ENCODE measurements at regions not wholly inside any gene's neighbourhood (a gene's known extent, or its start where the extent isn't known, plus 50 kb on each side); places are given as distances from the start of the nearest gene placed in this dataset.
"Not testable (repeated sequence)": the region's sequence is repeated elsewhere in the genome, so short reads cannot be mapped to it uniquely, and the experiment has no call there.

DNA sequence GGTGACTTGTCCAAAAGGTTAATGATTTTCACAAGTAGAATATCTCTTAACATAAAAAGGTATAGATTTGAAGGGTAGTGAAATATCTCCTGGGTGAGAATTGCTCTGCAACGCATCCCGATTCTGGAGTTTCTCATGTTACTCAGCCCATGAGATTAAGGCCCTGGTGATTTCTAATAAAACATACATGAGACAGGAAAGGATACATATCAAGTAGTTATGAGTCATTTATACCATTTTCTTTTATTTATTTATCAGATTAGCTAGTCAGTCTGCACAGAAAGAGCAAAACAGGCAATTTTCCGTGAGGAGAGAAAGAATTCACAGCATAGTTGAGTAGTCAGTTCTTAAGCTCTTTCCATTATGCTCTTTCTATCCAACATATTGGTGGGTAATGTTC, 535.6 kb upstream of the ATP2B1 start:
- no peak for DNase-seq

DNA sequence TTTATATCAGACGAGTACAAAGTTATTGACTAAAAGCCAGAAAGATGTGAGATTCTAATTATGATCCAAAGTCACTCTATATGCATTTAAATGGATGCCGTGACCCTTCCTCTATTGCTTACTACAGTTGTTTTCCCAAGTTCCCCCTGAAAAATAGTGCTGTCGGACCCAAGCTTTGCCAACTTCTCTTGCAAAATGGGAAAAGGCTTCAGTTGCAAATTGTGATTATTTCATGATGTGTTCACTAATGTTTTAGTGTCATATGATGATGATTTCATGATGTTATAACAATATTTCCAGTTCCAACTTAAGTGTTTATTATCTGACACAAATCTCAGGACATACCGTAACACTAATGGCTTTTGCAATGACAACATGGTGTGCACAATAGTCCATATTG, 534.6 kb upstream of the ATP2B1 start:
- DNase-seq = no peak

DNA sequence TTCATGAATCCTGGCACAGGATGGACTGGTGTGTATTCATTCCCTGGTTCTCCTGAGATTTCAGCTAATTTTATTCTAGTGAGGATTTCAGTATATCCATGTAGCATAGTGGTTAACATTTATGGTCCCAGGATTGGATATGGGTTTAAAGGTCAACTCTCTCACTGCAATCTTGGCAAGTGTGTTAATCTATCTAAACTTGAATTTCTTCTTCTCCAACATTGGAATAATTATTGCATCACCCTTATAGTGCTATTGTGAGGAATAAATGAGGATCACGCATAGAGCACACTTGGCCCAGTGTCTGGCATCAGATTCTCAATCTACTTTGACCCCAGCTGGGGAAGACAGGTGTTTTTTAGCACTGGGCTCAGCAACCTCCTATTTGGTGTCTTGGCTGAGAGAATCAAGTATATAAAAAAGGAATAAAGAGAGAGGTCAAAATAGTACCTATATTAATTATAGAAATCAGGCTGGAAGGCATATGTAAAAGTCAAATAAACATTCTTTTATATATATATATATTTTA, 531.2 kb upstream of the ATP2B1 start:
- no peak for DNase-seq

DNA sequence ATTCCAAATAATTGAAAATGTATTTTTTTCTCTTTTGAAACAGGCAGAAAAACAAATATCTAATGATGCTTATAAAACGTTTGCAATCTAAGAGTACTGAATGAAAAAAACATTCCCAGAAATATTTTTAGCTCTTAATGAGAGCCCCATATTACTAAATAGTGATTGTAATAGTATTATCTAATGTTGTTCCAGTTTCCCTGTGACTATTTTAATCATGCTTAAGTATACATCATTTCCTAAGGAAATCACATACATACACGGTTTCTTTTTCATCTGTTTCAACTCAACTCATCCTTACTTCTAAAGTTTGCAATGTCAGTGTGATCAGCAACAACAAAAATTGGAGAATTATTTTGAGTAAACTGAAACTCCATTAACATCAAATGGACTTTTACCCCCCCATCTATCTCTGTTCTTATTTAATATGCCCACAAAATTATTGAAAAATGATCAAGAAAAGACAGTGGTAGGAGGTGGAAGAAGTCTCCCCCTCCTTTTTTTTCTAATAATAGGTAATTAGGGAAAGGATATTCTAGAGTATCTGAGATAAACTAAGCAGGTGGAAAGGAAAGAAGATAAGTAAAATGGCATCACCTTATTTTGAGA, 530.1 kb upstream of the ATP2B1 start:
- DNase-seq = no peak

DNA sequence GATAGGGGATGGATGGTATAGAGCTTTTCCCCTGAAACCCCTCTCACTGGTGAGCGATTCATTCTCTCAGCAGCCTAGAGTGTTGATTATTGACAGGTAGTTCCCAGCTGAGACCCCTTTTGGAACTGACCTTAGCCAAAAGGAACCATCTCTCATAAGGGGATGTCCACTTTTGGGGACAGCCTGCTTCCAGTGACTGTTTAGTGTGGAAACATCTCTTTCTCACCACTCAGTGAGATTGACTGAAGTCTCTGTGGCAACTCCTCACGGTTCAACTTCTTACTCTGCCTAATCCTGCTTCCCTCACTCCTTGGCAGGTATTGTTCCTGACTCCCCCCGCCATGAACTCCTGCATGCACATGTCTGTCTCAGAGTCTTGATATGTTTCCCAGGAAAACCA, 529.2 kb upstream of the ATP2B1 start:
- no peak for DNase-seq

DNA sequence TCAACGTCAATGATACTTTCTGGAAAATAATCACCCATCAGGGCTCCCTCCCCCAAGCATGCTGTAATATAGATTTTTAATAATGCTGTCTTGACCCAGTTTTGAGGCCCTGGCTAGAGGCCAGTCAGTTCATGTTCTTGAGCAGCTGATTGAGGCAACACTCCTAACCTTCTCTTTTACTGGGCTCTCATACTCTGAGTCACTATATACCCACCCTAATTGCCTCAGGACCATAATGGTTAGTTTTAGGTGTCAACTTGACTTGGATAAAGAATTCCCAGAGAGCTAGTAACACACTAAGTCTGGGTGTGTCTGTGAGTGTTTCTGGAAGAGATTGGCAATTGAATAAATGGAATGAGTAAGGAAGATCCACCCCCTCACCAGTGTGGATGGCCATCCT, 527.0 kb upstream of the ATP2B1 start:
- no peak for DNase-seq

DNA sequence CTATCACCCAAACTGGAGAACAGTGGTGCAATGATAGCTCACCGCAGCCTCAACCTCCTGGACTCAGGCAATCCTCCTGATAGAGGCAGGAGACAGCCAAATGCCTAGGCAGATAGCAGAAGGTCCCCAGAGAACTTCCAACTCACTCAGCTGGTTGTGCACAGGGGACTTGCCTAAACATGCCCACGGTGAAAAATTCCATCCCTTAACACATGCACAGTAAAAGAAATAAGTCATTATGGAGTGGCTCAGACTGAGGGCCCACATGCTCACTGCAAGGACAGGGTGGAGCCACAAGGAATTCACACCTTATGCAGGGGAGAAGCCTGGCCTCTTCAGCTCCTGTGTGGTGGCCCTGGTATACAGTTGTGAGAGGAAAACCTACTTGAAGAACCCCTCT, 525.8 kb upstream of the ATP2B1 start:
- no peak for DNase-seq

DNA sequence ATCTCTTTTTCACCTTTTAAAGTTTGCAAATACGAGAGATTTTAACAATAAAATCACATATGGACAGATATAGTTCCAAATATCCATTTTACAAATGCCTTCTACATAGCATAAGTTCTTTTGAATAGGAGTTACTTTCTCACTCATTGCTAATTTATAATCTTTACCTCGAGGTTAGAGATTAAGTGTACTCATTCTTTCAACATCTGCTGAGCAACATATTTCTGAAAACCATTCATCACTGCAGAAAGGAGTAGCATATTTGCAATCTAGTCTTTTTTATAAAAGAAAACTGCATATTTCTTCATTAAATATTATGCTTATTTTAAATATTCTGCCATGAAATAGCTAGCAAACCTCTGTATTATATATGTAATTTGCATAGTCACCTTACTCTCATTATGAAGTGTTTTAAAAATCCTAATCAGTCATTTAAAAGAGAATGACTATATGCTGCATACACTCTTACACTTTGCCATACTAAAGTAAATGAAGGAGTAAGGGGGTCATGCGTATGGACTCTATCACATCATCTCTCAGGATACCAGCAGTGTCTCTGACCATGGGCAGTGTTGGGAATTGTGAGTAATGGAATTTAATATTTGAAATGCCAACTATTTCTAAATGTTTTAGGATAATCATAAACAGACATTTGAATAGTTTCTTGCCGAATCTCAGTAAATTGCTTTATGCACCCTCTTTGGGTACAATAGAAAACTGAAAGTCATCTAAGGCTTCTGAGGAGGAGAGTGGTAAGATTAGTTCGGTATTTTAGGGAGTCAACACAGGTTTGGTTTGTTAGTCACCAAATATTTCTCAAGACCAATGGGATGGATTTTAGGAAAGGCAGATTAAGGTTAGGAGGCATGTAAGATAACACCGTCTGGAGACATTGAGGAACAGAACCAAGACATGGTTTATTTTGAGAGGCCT, 524.8 kb upstream of the ATP2B1 start:
- DNase-seq = no peak

DNA sequence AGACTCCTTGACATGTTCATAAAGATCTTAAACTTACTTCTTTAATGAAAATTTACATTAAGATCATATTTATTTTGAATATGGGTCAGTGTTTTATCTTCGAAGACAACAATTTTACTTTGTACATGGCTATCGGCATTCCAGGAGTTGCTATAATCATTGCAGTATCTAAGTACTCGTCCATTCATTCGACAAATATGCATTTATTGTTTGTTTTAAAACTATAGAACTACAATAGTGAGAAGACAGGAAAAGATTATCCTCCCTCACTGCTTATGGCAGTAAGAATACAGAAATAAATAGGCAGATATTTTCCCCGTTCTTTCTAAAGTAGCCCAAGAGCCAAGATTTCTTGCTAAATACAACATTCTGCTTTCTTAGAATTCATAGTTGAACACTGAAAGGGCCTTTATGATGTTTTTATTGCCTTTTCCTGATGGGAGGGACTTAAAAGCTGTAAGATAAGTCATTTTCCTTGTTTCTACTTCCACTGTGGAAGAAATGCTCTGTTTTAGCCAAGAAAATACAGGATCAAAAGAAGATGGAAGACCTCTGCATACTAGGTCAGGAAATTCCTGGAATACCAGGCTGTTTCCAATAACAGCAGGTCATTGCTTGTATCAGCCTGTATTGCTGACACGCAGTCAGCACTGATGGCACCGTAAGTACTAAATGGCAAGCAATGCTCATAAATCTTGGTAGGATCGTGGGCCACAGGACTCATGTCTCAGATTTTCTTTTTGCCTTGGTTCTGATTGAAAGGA, 521.0 kb upstream of the ATP2B1 start:
- DNase-seq = no peak

DNA sequence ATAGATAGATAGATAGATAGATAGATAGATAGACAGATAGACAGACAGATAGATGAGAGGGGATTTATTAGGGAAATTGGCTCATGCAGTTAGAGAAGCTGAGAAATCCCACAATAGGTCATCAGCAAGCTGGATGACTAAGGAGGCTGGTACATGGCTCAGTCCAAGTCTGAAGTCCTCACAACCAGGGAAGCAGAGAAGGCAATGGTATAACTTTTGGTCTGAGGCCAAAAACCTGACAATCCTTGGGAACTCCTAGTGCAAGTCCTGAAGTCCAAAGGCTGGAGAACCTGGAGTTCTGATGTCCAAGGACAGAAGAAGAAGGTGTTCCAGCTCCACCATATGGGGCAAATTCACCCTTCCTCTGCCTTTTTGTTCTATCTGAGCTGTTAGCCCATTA, 517.6 kb upstream of the ATP2B1 start:
- DNase-seq = no peak

DNA sequence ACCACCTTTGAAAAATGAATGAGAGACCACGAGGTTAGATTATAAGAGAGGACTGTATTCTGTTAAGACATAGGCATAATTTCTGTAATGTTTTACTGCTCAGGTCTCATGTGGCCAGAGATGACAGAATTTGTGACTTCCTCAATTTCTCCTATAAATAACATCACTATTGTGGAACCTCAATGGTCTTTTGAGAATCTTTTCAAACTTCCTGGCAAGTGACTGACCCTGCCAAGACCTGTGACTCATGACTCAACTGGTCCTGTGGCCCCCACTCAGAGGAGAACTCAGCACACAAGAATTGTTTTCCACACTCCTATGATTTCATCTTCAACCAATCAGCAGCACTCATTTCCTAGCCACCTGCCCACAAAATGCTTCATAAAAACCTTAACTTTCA, 508.2 kb upstream of the ATP2B1 start:
- DNase-seq = no peak

DNA sequence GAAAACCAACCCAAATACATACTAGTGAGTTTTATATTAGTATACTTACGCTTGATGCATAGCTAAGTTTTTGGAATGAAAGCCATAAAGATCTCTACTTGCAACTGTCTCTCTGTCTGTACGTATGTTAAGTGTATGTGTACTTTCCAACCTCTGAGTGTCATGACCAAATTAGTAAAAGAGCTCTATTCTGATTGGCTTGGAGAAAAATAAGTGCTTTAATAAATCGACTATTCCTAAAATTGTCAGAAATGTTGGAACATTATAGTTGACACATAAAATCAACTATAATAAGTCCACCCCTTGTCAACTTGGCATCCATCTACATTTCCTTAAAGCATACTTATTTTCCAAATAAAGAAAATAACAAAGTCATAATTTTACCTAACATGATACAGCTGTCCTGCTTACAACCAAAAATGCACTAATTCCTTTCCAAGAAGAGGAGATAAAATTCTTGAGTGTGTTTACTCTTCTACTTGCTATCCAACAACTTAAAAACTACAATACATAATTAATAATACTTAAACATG, 507.4 kb upstream of the ATP2B1 start:
- DNase-seq = no peak

DNA sequence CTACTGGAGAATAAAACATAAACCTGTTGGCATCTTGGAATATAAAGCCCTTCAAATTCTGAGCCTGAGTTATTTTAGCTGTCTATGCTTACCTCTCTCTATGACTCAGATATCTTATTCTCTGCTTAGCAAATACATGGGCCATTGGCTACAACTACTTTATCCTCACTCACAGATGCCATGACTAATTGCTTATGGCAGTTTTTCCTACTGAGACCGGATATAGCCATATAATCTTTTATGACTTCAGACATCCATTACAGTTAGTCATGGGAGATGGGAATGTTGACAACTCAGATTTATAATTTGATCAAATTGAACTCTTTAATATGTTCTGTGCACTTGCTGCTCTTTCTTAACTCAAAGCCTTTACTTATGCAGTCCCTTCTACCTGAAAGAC, 502.4 kb upstream of the ATP2B1 start:
- DNase-seq = no peak

DNA sequence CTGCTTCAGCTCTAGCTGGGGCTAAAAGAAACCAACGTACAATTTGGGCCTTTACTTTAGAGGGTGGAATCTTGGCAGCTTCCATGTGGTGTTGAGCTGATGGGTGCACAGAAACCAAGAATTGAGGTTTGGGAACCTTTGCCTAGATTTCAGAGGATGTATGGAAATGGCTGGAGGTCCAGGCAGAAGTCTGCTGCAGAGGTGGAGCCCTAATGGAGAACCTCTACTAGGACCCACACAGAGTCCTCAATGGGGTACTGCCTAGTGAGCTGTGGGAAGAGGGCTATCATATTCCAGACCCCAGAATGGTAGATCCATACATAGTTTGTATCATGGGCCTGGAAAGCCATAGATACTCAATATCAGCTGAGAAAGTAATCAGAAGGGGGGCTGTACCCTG, 500.4 kb upstream of the ATP2B1 start:
- no peak for DNase-seq

DNA sequence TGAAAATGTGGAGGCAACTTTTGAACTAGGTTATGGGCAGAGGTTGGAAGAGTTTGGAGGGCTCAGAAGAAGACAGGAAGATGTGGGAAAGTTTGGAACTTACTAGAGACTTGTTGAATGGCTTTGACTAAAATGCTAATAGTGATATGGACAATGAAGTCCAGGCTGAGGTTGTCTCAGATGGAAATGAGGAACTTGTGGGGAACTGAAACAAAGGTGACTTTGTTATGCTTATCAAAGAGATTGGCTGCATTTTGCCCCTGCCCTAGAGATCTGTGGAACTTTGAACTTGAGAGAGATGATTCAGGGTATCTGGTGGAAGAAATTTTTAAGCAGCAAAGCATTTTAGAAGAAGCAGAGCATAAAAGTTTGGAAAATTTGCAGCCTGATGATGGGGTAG, 499.7 kb upstream of the ATP2B1 start:
- DNase-seq = not testable (repeated sequence)

DNA sequence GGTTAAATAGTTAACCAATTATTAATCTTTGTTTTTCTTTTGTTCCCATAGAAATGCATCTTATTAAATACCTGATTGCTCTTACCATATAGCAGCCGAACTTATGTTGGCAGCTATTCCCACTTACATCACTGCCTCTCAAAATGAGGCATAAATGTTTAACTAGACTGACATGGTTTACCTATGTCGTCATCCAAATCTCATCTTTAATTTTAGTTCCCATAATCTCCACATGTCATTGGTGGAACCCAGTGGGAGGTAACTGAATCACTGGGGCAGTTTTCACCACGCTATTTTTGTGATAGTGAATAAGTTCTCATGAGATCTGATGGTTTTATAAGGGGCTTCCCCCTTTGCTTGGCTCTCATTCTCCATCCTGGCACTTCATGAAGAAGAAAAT, 499.2 kb upstream of the ATP2B1 start:
- DNase-seq = no peak

DNA sequence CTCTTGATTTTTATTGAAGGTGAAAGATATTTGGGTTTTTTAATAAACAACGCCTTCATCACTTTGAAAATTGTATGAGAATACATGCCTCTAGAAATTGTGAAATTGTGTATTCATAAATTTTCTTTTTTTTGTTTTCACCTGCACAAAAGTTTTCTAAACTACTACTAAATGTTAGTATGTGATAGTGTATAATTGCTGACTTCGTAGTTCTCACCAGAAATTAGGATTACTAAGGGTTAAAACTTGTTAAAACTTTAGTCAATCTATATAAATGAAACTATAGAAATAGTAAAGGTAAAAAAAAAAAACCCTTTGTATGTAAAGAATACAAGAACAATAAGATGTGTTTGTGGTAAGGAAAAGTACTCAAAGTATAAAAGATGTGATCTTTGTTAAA, 496.5 kb upstream of the ATP2B1 start:
- DNase-seq = no peak

DNA sequence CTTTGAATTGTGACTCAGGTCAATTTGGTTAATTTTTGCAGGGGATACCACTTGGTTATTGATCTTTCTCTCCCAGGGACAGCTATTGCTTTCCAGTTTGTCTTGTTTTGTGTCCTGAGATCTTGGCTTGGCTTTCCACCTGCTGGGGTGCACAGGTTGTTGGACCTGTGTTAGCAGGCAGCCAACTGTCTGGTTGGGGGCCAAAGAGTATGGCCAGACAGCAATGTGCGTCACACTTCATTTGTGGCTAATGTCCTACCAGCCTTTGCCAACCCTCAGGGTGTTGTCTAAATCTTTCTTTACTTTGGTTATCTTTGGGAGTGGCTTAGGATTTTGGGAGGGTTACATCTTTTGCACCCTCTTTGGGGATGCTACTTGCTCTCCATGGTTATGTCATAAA, 494.9 kb upstream of the ATP2B1 start:
- DNase-seq = no peak

DNA sequence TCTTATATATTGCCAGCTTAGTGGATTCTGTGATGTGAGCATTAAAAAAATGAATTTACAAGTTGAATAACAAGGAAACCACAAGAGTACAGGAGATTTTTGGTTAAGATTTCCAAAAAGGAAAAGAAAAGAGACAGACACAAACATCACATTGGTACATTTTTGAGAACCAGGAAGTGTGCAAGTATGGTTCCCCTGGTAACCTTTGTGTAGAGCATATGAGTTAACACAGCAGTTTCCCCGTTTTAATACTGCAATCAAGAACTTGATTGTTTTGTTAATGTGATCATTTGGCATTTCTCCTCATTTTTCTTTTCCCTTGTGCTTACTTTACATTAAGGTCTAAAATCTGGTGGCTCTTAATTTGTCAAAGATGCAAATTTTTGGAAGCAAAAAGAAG, 490.4 kb upstream of the ATP2B1 start:
- peak; percentile 8 for DNase-seq

DNA sequence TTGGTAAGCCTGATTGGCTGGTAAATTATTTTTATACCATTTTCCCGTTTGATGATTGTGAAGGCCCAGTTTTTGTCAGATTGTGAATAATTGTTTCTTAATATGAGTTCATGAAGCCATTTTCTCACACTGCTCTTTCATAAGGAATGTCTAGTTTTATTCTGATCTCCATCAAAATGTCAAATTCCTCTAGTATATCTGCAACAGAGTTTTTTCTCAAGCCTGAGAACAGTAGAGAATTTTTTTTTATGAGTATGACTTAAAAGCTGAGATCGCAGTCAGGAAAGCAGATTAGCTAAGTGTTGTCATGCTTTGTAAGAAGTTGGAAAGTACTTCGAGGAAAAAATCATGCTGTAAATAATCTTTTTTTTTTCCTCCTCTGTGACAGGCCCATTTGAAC, 484.9 kb upstream of the ATP2B1 start:
- DNase-seq = no peak

DNA sequence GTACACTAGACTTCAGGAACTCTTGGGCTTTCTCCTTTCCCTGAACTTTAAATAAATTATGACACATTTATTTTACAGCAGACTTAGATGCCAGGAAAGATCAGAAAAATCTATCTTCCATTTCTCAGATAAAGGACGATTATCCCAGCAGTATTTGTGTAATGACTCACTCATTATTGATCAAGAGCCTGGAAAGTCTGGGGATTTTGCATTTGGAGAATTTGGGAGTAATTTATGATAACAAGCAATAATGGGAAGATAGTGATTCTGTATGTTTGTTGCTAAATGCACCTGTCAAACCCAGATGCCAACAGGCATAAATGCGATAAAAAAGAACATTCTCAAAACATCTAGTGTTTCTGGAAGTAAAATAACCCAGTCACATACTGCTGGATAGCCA, 480.2 kb upstream of the ATP2B1 start:
- no peak for DNase-seq

DNA sequence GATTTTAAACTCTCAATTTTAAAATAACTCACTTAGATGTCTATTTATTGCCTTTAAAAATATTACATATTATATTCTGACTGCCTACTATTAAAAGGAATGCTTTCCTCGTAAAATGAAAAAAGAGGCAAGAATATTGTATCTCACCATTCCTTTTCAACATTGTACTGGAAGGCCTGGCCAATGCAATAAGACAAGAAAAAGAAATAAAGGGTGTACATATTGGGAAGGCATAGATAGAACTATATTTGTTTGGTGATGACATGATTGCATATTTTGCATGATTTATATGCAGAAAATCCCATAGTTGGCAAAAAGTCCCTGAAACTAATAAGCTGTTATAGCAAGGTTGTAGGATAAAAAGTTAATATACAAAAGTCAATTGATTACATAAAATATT, 474.6 kb upstream of the ATP2B1 start:
- no peak for DNase-seq

DNA sequence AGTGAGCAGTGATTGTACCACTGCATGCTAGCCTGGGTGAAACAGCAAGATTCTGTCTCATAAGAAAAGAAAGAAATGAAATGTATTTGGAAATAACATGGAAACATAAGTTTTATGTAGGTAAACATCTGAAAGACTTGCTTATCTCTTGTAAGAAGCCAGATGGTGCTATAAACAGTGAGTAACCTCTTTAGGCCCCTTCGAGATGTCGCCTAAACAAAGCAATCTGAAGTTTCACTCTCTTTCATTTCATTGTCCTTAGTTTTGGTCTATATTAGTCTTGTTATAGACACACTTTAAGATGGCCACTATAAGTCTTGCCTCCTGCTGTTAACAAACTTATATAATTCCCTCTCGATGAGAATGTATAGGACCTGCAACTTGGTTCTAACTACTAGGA, 472.6 kb upstream of the ATP2B1 start:
- DNase-seq = no peak
